GM12892 (cell line): ENCODE measurements at regions not wholly inside any gene's neighbourhood (a gene's known extent, or its start where the extent isn't known, plus 50 kb on each side); places are given as distances from the start of the nearest gene placed in this dataset.

Experiments
- POLR2A ChIP-seq: IDR thresholded peaks from 2 replicates; pipeline ENCODE4 v1.6.1; 2011; ENCODE audit warnings: low read depth, low read length, control low read depth
- POLR2AphosphoS5 ChIP-seq: IDR thresholded peaks from 2 replicates; pipeline ENCODE4 v1.6.1; 2011; ENCODE audit warnings: low read depth, low read length, control low read depth
- TAF1 ChIP-seq: IDR thresholded peaks from 2 replicates; pipeline ENCODE4 v1.6.1; 2011; ENCODE audit warnings: low read depth, mild to moderate bottlenecking, control low read depth, low read length, borderline replicate concordance

GRCh38 chr6:160930547-160931377, 60.8 kb upstream of the MAP3K4 start:
- TF ChIP-seq POLR2A, result no peak
- TF ChIP-seq POLR2AphosphoS5, result no peak
- TF ChIP-seq TAF1, result no peak
